A549 (cell line): ENCODE measurements at regions not wholly inside any gene's neighbourhood (a gene's known extent, or its start where the extent isn't known, plus 50 kb on each side); places are given as distances from the start of the nearest gene placed in this dataset.

Experiments
- CHD2 ChIP-seq: fragments of 150-350 bp; IDR thresholded peaks from 2 replicates; pipeline ENCODE4 v1.6.1; 2014; ENCODE audit warnings: low read length; ENCODE audit not compliant: partially characterized antibody
- MAFK ChIP-seq: fragments of 450-650 bp; IDR thresholded peaks from 2 replicates; pipeline ENCODE4 v1.6.1; 2014; ENCODE audit not compliant: partially characterized antibody
- MAZ ChIP-seq: fragments of 150-350 bp; IDR thresholded peaks from 2 replicates; pipeline ENCODE4 v1.6.1; 2014; ENCODE audit warnings: antibody characterized with exemption, low read depth, low read length, borderline replicate concordance
- NFE2L2 ChIP-seq: fragments of 150-350 bp; conservative IDR thresholded peaks from 2 replicates; pipeline ENCODE4 v1.6.1; 2014; ENCODE audit warnings: low read length
- RAD21 ChIP-seq, 2 experiments: fragments of >200 bp in 1 of 2; sonication (Bioruptor Twin) in 1 of 2; formaldehyde crosslinking in 1 of 2; IDR thresholded peaks in 1 of 2; conservative IDR thresholded peaks in 1 of 2; 2 replicates in 1 of 2; 3 replicates in 1 of 2; pipeline ENCODE4 v1.6.1; 2012 to 2018; ENCODE audit warnings: inconsistent platforms in 1 of 2
- TF ChIP-seq, protein P1 (sequence below): fragments of >200 bp; sonication (Bioruptor Twin); formaldehyde crosslinking; IDR thresholded peaks from 3 replicates; pipeline ENCODE4 v1.5.1; 2016

DNA sequence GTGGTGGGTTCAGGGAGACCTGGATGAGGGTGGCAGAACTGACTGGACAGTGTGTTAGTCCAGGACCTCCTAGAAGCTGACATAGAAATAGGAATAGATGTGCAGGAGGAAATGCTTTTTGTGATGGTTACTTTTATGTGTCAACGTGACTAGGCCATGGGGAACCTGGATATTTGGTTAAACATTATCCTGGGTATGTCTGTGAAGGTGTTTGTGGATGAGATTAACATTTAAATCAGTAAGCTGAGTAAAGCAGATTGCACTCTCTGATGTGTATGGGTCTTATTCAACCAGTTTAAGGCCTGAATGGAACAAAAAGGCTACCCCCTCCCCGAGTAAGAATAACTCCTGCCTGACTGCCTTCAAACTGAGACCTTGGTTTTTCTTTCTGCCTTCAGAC is 219.3 kb downstream of the DHX35 start:
- TF ChIP-seq, protein P1, sequence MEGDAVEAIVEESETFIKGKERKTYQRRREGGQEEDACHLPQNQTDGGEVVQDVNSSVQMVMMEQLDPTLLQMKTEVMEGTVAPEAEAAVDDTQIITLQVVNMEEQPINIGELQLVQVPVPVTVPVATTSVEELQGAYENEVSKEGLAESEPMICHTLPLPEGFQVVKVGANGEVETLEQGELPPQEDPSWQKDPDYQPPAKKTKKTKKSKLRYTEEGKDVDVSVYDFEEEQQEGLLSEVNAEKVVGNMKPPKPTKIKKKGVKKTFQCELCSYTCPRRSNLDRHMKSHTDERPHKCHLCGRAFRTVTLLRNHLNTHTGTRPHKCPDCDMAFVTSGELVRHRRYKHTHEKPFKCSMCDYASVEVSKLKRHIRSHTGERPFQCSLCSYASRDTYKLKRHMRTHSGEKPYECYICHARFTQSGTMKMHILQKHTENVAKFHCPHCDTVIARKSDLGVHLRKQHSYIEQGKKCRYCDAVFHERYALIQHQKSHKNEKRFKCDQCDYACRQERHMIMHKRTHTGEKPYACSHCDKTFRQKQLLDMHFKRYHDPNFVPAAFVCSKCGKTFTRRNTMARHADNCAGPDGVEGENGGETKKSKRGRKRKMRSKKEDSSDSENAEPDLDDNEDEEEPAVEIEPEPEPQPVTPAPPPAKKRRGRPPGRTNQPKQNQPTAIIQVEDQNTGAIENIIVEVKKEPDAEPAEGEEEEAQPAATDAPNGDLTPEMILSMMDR: no peak
- no peak for TF ChIP-seq MAFK
- no peak for TF ChIP-seq CHD2
- TF ChIP-seq RAD21 (conservative IDR thresholded peaks at IDR 0.05 in 1 of 2, IDR thresholded peaks at IDR 0.05 in 1 of 2): no peak
- TF ChIP-seq NFE2L2: no peak
- TF ChIP-seq MAZ: no peak
